GM12891 (cell line): ENCODE measurements at regions not wholly inside any gene's neighbourhood (a gene's known extent, or its start where the extent isn't known, plus 50 kb on each side); places are given as distances from the start of the nearest gene placed in this dataset.

ENCODE experiments used
- POLR2AphosphoS5 ChIP-seq: IDR thresholded peaks from 2 replicates; pipeline ENCODE4 v1.6.1; 2011; ENCODE audit warnings: low read depth, low read length, control low read depth
- TAF1 ChIP-seq: IDR thresholded peaks from 2 replicates; pipeline ENCODE4 v1.6.1; 2011; ENCODE audit warnings: low read depth, low read length, control low read depth

GRCh38 chr9:116067566-116067965 is 86.0 kb upstream of the PAPPA start:
- TF ChIP-seq POLR2AphosphoS5 (no peak), TAF1 (no peak)
